NB4 (cell line): ENCODE measurements at regions not wholly inside any gene's neighbourhood (a gene's known extent, or its start where the extent isn't known, plus 50 kb on each side); places are given as distances from the start of the nearest gene placed in this dataset.

Experiments used
- MYC ChIP-seq: IDR thresholded peaks from 2 replicates; pipeline ENCODE4 v1.6.1; 2011; ENCODE audit warnings: low read depth, low read length
- POLR2A ChIP-seq: IDR thresholded peaks from 2 replicates; pipeline ENCODE4 v1.6.1; 2011; ENCODE audit warnings: mild to moderate bottlenecking; ENCODE audit not compliant: insufficient read length; ENCODE audit errors: extremely low read depth
- TF ChIP-seq, protein P1 (sequence below): IDR thresholded peaks from one replicate; pipeline ENCODE4 v1.5.1; 2012; ENCODE audit warnings: low read depth, low read length
- TF ChIP-seq, protein P2 (sequence below): IDR thresholded peaks from 2 replicates; pipeline ENCODE4 v1.6.1; 2011; ENCODE audit warnings: low read depth, low read length

DNA sequence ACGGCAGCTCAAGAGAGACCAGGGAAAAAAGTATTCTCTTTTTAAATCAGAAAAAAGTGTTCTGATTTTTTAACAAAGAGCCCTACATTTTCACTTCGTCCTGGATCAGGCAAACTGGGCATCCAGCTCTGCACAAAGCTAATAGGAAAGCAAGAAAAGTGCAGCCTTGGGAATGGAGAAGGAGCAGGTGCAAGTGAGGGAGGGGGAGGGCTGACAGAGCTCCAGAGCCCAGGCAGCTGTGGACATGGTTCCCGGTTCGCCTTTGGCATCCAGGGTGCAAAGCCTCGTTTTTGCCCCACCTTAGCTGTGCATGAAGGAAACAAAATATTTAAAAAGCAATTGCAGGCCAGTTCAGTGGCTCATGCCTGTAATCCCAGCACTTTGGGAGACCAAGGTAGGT, 82.2 kb downstream of the FAM124B start:
- TF ChIP-seq, protein P1, sequence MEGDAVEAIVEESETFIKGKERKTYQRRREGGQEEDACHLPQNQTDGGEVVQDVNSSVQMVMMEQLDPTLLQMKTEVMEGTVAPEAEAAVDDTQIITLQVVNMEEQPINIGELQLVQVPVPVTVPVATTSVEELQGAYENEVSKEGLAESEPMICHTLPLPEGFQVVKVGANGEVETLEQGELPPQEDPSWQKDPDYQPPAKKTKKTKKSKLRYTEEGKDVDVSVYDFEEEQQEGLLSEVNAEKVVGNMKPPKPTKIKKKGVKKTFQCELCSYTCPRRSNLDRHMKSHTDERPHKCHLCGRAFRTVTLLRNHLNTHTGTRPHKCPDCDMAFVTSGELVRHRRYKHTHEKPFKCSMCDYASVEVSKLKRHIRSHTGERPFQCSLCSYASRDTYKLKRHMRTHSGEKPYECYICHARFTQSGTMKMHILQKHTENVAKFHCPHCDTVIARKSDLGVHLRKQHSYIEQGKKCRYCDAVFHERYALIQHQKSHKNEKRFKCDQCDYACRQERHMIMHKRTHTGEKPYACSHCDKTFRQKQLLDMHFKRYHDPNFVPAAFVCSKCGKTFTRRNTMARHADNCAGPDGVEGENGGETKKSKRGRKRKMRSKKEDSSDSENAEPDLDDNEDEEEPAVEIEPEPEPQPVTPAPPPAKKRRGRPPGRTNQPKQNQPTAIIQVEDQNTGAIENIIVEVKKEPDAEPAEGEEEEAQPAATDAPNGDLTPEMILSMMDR: no peak
- TF ChIP-seq POLR2A (no peak), MYC (no peak)
- TF ChIP-seq, protein P2, sequence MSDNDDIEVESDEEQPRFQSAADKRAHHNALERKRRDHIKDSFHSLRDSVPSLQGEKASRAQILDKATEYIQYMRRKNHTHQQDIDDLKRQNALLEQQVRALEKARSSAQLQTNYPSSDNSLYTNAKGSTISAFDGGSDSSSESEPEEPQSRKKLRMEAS: no peak
